HG03571 (cell line): ENCODE measurements at regions not wholly inside any gene's neighbourhood (a gene's known extent, or its start where the extent isn't known, plus 50 kb on each side); places are given as distances from the start of the nearest gene placed in this dataset.
"Not testable (repeated sequence)": the region's sequence is repeated elsewhere in the genome, so short reads cannot be mapped to it uniquely, and the experiment has no call there.

ENCODE experiments used
- ATAC-seq: cut with Tn5 transposase; IDR thresholded peaks from one replicate; pipeline ENCODE4 v1.9.1; 2021; ENCODE audit not compliant: unreplicated experiment

DNA sequence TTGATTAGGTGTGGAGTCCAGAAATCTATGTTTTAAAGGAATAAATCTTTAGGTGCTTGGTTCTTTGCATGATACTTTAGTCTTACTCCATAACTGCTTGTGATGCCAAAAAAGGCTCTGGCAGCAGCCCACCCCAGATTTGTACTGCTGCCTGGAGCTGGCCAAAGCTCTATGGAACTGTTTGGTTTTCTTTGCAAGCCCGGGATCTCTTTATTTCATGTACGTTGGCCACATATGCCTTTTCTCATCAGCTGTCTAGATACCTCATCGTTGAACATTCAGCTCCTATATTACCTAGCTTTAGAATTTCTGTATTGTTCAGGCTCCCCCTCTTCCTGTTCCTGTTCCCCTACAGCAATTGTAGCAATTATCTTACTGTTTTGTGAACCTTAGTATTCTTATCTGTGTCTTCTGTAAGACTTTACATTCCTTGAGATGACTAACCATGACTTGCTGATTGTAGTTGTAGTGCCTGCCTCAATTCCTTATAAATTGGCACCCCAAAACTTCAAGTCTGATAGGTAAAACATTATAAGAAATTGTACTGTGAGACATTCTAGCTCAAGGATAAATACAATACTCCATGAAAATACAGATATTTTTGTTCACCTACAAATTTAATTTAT is 199.4 kb upstream of the GPRIN3 start:
- ATAC-seq, result no peak

DNA sequence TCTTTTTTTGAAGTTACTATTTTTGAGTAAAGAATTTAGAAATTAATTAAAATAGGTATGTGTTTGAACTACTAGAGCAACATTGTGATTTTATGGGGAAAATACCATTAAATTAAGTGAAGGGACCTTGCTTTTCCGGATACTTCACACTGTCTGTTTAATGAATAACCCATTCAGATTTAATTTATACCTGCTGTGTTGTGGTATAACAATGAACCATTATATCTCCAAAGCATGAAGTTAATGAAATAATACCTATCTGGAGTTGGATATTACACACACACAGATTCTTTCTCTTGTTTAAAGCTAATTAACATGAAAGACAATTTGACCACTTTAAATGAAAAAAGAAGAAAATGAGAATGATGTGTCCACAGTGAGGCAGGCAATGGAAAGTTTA is 195.0 kb upstream of the GPRIN3 start:
- no peak for ATAC-seq

DNA sequence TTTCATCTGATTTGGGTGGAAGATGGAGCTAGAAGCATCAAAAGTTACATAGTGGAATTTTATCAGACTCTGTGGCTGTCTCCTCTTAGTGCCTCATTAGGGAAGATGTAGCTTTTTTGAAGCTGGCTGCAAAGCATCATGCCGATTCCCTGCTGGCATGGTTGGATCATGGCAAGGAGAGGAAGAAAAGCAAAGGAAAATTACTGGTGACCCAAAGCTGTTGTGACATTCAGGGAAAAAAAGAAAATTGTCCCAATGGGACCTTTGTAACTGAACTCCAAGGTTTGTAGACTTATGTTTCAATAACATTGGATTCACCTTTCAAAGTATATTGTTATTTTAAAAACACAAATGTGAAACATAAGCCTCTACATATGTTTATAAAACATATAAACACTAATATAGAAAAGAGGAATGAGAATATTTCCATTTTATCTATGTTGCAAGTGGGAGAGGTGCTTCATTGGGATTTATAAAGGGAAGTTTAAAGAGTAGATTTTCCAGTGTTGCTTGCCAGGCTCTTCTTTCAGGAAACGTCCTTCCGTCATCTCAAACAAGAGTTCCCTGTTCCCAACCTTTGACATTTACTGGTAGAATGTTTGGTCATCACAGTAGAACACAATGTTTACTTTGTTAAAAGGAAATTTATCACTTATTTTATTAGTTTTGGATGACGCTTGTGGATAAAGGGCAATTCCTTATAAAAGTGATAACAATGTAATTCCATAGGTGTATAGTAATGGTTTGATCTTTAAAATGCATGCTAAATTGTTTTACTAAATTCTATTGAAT is 190.1 kb upstream of the GPRIN3 start:
- no peak for ATAC-seq

DNA sequence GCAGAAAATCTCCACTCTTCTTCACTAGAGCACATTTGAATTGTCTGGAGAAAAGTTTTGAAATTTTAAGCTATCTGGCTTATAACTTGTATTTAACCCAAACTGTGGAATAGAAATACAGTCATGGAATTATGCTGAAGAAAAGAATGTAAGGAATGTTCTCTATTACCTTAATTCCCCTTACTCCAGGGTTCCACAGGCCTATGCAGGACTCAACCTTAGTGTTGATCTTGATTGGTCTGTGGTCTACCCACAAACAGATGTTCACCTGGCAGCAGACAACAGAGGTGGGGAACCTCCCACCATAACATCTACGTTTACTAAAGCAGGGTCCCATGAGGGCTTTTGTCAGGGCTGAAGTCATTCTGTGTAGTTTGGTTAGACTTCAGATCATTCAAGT is 189.3 kb upstream of the GPRIN3 start:
- no peak for ATAC-seq

DNA sequence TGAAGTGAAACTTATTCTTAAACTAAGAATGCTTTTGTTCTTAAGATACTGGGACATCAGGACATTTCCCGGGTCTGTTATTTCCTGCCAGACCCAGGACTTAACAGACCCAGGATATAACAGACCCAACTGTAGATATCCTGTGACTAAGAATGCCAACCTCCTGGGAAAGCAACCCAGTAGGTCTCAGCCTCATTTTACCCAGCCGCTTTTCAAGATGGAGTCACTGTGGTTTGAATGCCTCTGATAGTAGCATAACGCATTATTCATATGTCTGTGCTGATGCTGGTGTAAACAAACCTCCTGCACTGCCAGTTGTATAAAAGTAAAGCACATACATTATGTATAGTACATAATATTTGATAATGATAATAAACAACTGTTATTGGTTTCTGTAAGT is 185.8 kb upstream of the GPRIN3 start:
- no peak for ATAC-seq

DNA sequence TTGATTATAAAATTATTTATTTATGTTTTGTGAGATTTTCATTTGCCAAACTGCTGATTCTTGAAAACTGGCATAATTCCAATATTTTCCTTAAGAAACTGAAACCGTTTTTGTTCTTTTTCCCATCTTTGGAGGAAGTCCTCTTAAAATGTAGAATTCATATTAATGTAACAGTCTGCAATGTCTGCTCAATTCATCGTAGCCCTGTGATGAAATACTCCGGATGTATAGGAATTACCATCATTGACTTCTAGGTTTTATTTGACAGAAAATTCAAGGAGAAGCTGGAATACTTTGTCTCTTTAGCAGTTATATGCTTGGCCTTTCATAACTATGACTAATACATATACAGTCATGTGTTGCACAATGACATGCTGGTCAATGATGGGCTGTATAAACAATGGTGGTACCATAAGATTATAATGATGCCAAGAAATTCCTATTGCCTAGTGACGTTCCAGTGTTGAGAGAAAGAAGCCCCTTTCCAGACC is 185.0 kb upstream of the GPRIN3 start:
- no peak for ATAC-seq

DNA sequence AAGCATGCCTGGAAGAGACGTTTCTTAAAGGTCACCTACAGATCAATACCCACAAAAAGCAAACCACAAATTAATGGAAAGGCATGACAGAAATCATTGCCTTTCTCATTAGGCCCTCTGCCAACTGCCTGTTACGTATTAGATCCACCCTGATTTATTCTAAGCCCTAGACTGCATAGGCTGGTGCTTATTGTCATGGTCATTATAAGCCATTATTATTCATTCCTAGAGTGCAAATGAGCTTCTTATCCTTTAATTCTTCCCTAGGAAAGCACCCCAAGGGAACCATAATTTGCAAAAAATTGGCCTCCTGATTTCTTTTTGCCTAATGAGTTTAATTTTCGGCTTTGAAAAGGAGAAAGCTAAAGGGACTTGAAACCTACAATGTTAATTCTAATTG is 184.2 kb upstream of the GPRIN3 start:
- no peak for ATAC-seq

DNA sequence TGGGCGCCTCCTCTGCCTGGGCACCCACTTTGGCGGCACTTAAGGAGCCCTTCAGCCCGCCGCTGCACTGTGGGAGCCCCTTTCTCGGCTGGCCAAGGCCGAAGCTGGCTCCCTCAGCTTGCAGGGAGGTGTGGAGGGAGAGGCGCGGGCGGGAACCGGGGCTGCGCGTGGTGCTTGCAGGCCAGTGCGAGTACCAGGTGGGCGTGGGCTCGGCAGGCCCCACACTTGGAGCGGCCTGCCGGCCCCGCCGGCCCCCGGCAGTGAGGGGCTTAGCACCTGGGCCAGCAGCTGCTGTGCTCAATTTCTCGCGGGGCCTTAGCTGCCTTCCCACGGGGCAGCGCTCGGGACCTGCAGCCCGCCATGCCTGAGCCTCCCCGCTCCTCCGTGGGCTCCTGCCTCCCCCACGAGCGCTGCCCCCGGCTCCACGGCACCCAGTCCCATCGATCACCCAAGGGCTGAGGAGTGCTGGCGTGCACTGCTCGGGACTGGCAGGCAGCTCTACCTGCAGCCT is 182.4 kb upstream of the GPRIN3 start:
- ATAC-seq, result not testable (repeated sequence)

DNA sequence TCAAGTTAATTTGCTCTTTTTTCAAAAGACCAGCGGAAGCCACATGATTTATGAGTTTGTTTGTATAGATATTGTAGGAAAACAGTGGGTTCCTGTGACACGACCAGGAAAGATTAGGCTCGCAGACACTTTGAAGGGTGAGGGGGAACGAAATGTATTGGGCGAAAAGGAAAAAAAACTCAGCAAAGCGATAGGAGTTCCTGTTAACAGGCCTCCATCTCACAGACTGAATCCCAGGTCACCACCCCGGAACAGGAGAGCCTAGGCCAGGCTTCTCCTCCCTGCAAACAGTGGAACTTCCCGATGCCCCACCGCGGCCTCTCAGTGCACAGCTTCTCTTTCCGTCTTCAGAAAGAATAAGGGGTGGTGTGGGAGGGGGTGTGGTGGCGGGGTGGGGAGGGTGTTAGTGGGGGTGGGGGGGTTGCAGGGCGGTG is 181.8 kb upstream of the GPRIN3 start:
- ATAC-seq, result no peak

DNA sequence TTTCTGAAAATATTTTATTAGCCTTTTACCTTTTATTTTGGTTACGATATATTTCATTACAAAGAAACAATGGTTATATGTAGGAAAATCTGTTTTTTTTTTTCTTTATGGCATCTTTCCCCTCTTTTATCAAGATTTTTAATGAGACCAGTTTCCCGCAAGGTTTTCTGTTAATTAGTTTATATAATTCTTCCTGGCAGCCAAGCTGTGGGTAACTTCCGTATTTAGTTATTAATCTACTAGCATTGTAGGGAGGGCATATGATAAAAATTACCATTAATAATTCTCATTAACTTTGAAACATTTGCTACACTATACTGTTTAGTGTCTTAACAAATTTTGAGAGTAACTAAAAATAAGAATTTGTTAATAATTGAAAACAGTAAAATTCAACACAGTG is 181.1 kb upstream of the GPRIN3 start:
- no peak for ATAC-seq

DNA sequence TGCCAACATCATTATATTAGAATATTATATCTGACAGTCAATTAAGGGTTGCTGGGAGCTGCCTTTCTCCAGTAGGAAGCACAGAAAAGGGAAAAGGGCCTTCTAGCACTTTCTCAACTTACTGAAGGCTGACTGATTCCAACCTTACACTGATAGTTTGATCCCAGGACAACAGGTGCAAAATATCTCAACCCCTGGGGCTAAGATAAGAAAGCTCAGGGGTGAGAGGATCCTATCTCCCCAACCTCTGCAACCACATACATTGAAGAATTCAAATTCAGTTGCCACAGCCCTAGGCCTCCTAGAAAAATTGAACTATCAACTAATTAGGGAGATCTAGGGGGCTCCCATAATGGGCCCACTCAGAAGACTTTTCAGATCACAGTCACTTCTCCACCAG is 179.1 kb upstream of the GPRIN3 start:
- ATAC-seq, result no peak

DNA sequence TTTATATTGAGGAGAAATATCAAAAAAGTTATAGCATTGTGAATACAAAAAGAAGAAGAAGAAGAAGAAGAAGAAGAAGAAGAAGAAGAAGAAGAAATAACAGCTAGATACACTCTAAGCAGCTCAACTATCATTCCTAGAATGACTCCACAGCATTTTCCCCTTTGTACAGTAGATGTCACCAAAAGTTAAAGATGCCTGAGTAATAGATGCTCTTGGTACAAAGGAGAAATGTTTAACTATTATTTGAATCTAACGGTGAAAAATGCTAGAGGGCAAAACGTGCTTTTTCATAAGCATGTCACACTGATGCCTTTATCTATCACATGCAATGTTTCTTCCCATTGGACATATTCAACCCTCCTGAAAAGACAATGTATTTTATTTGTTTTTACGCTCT is 178.4 kb upstream of the GPRIN3 start:
- ATAC-seq, result no peak

DNA sequence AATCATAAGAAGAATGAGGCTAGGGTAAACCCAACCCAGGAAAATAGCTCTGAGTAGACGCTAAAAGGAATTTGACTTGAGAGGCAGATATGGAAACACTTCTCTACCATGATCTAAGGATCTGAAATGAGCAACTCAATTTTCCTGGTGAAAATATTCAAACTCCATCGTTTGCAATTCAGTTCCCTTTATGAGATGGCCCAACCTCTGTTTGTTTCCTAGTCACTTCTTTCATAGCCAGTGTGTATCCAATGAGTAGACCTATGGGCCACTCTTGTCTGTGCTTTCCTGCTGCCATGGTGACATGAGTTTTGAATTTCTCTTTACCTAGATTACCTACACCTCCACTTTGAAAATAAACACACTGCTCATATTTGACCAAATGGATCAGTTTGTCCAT is 176.2 kb upstream of the GPRIN3 start:
- no peak for ATAC-seq

DNA sequence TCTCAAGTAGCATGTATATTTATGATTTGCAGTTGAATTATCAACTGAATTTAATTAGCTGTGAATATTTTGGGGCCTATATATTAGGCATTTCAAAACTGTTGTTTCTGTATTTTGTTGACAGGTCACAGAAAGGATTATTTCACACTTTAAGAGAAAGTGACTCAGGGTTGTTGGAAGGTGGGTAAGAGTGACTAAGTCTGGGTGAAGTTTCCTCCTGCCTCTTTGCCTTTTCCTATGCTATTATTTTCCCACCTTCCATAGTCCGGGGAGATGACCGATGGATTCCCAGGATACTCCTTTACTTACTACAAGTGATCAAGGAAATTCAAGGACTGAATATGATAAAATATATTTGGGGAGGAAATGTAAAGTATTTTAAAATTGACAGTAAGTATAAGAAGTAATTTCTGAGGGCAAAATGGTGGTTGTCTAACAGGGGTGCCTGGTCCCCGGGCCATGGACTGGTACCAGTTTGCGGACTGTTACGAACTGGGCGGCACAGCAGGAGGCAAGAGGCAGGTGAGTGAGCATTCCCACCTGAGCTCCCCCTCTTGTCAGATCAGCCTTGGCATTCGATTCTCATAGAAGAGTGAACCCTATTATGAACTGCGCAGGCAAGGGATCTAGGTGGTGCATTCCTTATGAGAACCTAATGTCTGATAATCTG is 175.5 kb upstream of the GPRIN3 start:
- ATAC-seq, result no peak

DNA sequence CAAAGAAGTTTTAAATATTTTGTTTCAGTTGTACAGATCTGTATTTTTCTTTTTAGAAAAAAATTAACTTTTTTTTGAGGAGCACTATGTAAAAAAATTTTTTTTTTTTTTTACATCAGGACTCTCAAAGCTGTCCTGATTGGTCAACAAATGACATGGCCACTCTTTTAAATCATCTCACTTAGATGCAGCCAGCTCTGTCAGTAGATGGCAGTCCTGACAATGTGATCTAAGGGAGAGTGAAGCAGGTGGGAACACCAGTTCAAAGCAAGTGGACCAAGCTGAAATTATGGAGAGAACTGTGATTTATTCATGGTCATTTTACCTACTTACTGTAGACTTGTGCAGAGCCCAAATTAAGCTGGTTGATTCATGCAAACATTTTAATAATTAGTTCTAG is 174.7 kb upstream of the GPRIN3 start:
- ATAC-seq, result no peak

DNA sequence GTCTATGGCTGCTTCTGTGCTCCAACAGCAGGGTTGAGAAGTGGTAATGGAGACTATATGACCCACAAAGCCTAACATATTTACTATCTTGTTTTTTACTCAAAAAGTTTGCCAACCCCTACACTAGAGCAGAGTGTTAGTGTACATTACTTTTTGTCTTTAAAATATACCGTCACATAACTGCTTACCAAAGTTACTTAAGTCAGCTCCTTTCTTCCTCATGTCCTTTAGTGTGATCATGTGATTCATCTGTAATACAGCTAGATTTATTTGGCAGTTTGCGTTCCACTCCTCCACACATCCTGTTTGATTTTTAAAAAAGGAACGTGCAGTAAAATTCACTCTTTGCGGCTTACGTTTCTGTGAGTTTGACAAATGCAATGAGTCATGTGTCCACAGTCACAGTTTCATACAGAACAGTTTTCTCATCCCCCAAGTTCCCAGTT is 162.4 kb upstream of the GPRIN3 start:
- peak; percentile 81 for ATAC-seq

DNA sequence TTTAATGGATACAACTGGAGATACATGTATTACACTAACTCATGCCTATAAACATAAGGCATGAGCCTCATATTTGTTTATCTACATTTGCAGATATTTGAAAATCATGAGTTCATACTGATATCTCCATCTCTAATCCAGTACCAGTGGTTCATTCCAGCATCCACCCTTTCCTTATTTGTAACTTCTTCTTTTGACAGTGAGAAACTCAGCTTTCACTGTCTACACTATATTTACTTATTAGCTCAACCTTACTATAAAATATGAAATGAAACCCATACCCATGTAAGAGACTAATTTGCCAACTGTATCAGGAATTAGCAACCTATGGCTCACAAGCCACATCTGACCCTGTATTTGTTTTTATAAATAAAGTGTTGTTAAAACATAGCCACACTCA is 161.9 kb upstream of the GPRIN3 start:
- ATAC-seq, result no peak

DNA sequence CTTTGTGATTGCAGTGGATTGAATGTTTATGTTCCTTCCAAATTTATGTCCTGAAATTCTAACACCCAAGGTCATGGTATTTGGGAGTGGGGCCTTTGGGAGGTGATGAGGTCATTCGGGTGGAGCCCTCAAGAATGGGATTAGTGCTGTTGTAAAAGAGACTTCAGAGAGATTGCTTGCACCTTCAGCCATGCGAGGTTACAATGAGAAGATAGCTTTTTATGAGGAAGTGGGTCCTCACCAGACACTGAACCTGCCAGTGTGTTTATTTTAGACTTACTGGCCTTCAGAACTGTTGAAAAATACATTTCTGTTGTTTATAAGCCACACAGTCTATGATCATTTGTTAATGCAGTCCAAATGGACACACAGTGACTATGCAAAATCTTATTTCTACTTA is 161.0 kb upstream of the GPRIN3 start:
- no peak for ATAC-seq

DNA sequence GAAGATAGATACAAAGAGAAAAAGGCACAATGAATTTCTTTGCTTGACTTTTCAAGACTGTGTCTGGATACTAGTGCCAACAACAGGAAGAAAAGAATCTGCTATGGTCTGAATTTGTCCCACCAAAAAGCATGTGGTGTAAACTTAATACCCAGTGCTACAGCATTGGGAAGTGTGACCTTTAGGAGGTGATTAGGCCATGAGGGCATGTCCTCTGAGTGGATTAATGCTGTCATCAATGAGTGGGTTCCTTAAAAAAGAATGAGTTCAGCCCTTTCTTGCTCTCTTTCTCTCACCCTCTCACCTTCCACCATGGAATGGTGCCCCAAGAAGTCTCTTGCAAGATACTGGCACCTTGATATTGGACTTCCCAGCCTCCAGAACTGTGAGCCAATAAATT is 155.7 kb upstream of the GPRIN3 start:
- ATAC-seq, result no peak

DNA sequence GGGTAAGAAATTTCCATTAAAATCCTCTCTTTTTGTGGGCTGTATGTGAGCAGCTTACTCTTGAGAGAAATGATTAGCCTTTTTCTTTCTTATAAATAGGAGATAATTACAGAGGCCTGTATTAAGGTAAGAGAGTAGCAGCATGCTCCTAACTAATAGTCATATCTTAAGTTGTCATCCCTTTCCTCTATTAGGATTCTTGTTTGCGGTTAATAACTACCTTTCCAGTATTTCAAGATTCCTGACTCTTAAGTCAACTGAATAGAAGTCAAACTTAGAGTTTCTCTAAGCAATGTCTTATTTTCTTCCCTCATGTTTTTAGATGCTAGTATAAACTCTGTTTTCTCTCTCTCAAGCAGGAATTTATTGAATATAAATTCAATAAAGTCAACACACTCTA is 139.9 kb upstream of the GPRIN3 start:
- no peak for ATAC-seq

DNA sequence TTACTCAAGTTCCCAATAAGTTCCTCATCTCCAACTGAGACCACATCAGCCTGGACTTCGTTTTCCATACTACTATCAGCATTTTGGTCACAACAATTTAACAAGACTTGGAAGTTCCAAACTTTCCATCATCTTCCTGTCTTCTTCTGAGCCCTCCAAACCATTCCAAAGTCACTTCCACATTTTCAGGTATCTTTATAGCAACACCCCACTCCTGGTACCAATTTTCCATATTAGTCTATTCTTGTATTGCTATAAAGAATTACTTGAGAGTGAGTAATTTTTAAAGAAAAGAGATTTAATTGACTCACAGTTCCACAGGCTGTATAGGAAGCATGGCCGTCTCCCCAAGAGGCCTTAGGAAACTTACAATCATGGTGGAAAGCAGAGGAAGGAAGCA is 138.6 kb upstream of the GPRIN3 start:
- ATAC-seq, result no peak

DNA sequence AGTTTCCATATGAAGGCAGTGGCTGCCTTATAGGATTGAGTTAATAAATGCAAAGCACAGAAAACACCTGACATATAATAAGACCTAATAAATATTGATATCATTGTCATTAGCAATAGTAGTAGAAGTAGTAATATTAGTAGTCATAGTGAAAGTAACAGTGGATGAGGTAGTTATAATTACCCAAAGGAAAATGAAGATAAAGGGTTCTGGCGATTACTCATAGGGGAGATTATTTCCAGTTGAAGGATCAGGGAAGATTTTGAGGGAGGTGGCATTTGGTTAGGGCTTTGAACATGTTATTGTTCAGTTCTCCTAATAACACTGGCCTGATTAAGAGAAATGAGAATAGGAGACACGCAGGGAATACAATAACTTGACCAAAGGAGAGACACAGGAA is 131.9 kb upstream of the GPRIN3 start:
- ATAC-seq, result no peak
